Sigmoid colon (tissue), 6 donors: ENCODE measurements at regions not wholly inside any gene's neighbourhood (a gene's known extent, or its start where the extent isn't known, plus 50 kb on each side); places are given as distances from the start of the nearest gene placed in this dataset.

Experiments
- DNase-seq: peaks from one replicate; pipeline ENCODE4 v3.0.0-alpha.2; 2019
- H3K27ac ChIP-seq, 4 donors: fragments of 200-600 bp; sonication (generic); one replicate each; pipeline ENCODE4 v1.5.1; 2016 to 2019; ENCODE audit warnings: mild to moderate bottlenecking in 1 of 4
- H3K27me3 ChIP-seq, 3 donors: fragments of 200-600 bp; sonication (generic); one replicate each; pipeline ENCODE4 v1.5.1; 2019; ENCODE audit warnings: mild to moderate bottlenecking in 1 of 3
- H3K36me3 ChIP-seq, 4 donors: fragments of 200-600 bp; sonication (generic); one replicate each; pipeline ENCODE4 v1.5.1; 2016 to 2019
- H3K4me1 ChIP-seq, 4 donors: fragments of 200-600 bp; sonication (generic); one replicate each; pipeline ENCODE4 v1.5.1; 2017 to 2019
- H3K4me3 ChIP-seq, 4 donors: fragments of 200-600 bp; sonication (generic); one replicate each; pipeline ENCODE4 v1.5.1; 2017 to 2019; ENCODE audit warnings: mild to moderate bottlenecking in 2 of 4, moderate library complexity in 1 of 4
- H3K9me3 ChIP-seq, 4 donors: fragments of 200-600 bp in 3 of 4; sonication (generic) in 3 of 4; one replicate each; pipeline versions ENCODE4 v1.5.1 to v1.6.1; 2013 to 2019
- CTCF ChIP-seq, 4 experiments: fragments of 450-650 bp in 3 of 4; fragments of 200-600 bp in 1 of 4; IDR thresholded peaks; one replicate each; pipeline ENCODE4 v1.5.1; 2016 to 2019; ENCODE audit warnings: antibody characterized with exemption in 4 of 4, mild to moderate bottlenecking in 3 of 4, moderate library complexity in 2 of 4
- EP300 ChIP-seq, 4 donors: sonication (generic); formaldehyde crosslinking; IDR thresholded peaks; one replicate each; pipeline ENCODE4 v1.6.1; 2017; ENCODE audit warnings: antibody characterized with exemption in 4 of 4
- POLR2A ChIP-seq, 2 donors: fragments of 450-650 bp; IDR thresholded peaks; one replicate each; pipeline ENCODE4 v1.6.1; 2016; ENCODE audit warnings: antibody characterized with exemption in 2 of 2, mild to moderate bottlenecking in 2 of 2, moderate library complexity in 2 of 2
- POLR2AphosphoS5 ChIP-seq, 4 donors: sonication (generic); formaldehyde crosslinking; IDR thresholded peaks; one replicate each; pipeline ENCODE4 v1.6.1; 2017; ENCODE audit warnings: antibody characterized with exemption in 4 of 4
- WGBS, 2 donors: extraction: QIAGEN DNeasy Blood & Tissue Kit; methylation state at CpG; one replicate each; pipeline ENCODE4 v1.1.7; 2013; 5-methylcytosine and 5-hydroxymethylcytosine counted together
- intact Hi-C: fragments of 100-400 bp; cut with DNase I; formaldehyde crosslinking; loops from one replicate; pipeline ENCODE4 v1.15.1; 2023
- donor health status: healthy with polysubstance abuse.
- donor health status: healthy.

GRCh38 chr2:44839771-44840502 is 101.6 kb upstream of the SIX3 start:
- Histone ChIP-seq H3K27ac (no peak overlapping the region), H3K27me3 (no peaks in the 10 kb centered on the region), H3K4me3 (no peak overlapping the region), H3K4me1 (no peaks in the 10 kb centered on the region), H3K36me3 (no peaks in the 10 kb centered on the region), H3K9me3 (no peaks in the 10 kb centered on the region)
- TF ChIP-seq POLR2AphosphoS5 (IDR thresholded peaks at IDR 0.05) (no peak), EP300 (IDR thresholded peaks at IDR 0.05) (no peak), CTCF (IDR thresholded peaks at IDR 0.05) (no peak), POLR2A (IDR thresholded peaks at IDR 0.05) (no peak)
- intact Hi-C loops, result no loop called here
- no peak for DNase-seq
- 85 to 87% methylated on average over 10 of the region's 10 CpGs for WGBS, 2 donors

GRCh38 chr2:44840503-44840850 is 101.0 kb upstream of the SIX3 start:
- no peak for TF ChIP-seq EP300 (IDR thresholded peaks at IDR 0.05)
- TF ChIP-seq CTCF (IDR thresholded peaks at IDR 0.05), result no peak
- TF ChIP-seq POLR2A (IDR thresholded peaks at IDR 0.05), result no peak
- TF ChIP-seq POLR2AphosphoS5 (IDR thresholded peaks at IDR 0.05), result no peak
- H3K27ac ChIP-seq, result no peak overlapping the region
- no peak for DNase-seq
- H3K4me1 ChIP-seq, result no peaks in the 10 kb centered on the region
- intact Hi-C loops, result no loop called here
- H3K36me3 ChIP-seq, result no peaks in the 10 kb centered on the region
- no peaks in the 10 kb centered on the region for H3K27me3 ChIP-seq
- WGBS, 2 donors, result 35 to 56% methylated on average over 1 of the region's 1 CpG
- no peak overlapping the region for H3K4me3 ChIP-seq
- no peaks in the 10 kb centered on the region for H3K9me3 ChIP-seq

- no peak for TF ChIP-seq POLR2A (IDR thresholded peaks at IDR 0.05)
- no peak for TF ChIP-seq EP300 (IDR thresholded peaks at IDR 0.05)
- no peak for TF ChIP-seq CTCF (IDR thresholded peaks at IDR 0.05)
- no peak for TF ChIP-seq POLR2AphosphoS5 (IDR thresholded peaks at IDR 0.05)
- H3K27me3 ChIP-seq, result no peaks in the 10 kb centered on the region
- no peaks in the 10 kb centered on the region for H3K36me3 ChIP-seq
- H3K9me3 ChIP-seq, result no peaks in the 10 kb centered on the region
- H3K4me1 ChIP-seq, result no peaks in the 10 kb centered on the region
- WGBS, 2 donors, result 86 to 95% methylated on average over 7 of the region's 7 CpGs
- intact Hi-C loops, result no loop called here
- no peak for DNase-seq
- no peak overlapping the region for H3K4me3 ChIP-seq
- no peak overlapping the region for H3K27ac ChIP-seq
Measured at GRCh38 chr2:44843086-44843485, 98.4 kb upstream of the SIX3 start.

GRCh38 chr2:44843641-44844310 is 97.7 kb upstream of the SIX3 start:
- Histone ChIP-seq H3K9me3 (no peaks in the 10 kb centered on the region), H3K27me3 (no peaks in the 10 kb centered on the region), H3K27ac (no peak overlapping the region), H3K4me1 (no peaks in the 10 kb centered on the region), H3K4me3 (no peak overlapping the region), H3K36me3 (no peaks in the 10 kb centered on the region)
- no peak for DNase-seq
- TF ChIP-seq EP300 (IDR thresholded peaks at IDR 0.05) (no peak), POLR2A (IDR thresholded peaks at IDR 0.05) (no peak), POLR2AphosphoS5 (IDR thresholded peaks at IDR 0.05) (no peak), CTCF (IDR thresholded peaks at IDR 0.05) (no peak)
- 90 to 91% methylated on average over 13 of the region's 13 CpGs for WGBS, 2 donors
- intact Hi-C loops, result no loop called here
